HepG2 (cell line): ENCODE measurements at regions not wholly inside any gene's neighbourhood (a gene's known extent, or its start where the extent isn't known, plus 50 kb on each side); places are given as distances from the start of the nearest gene placed in this dataset.

Source experiments
- ATAC-seq: fragments of 200-7000 bp; cut with Tn5 transposase; 3 replicates; pipeline ENCODE4 v1.9.1; 2020; ENCODE audit warnings: mild to moderate bottlenecking, moderate library complexity
- BruUV-seq: library from RNA; stranded (reverse); fragments of 400-500 nt; replicated peaks from 2 replicates; lab custom pipeline; 2021; lab: Mats Ljungman, UMichigan
- CTCF ChIA-PET: fragments of 300-600 bp; formaldehyde crosslinking; extraction: SDS; loops from one replicate; lab custom pipeline; 2021; ENCODE audit warnings: low total read pairs, inconsistent platforms, low intra/inter-chr PET ratio; lab: Yijun Ruan, JAX
- POLR2A ChIA-PET: fragments of 350-600 bp; sonication (Branson Sonifier 250); formaldehyde crosslinking; loops from one replicate; lab custom pipeline; 2020; ENCODE audit warnings: antibody characterized with exemption, inconsistent platforms; lab: Yijun Ruan, JAX
- DNase-seq: peaks from one replicate; pipeline ENCODE4 v3.0.0-alpha.2; 2015; ENCODE audit warnings: low spot score
- FAIRE-seq: peaks from 3 replicates; lab custom pipeline; 2011; peaks lifted over from hg19 to GRCh38; lab: Jason Lieb, UNC
- H2AFZ ChIP-seq: one replicate; pipeline ENCODE4 v1.6.1; 2011; ENCODE audit warnings: low read length, inconsistent platforms
- H3K27ac ChIP-seq: fragments of 300-600 bp; 3 replicates; pipeline ENCODE4 v1.8.0; 2011; ENCODE audit warnings: mixed run types, mild to moderate bottlenecking, mixed read lengths, low read length, inconsistent platforms; ENCODE audit not compliant: insufficient read depth; ENCODE audit errors: extremely low read length
- H3K27me3 ChIP-seq, 2 experiments: fragments of 200-600 bp in 1 of 2; 2 replicates in 1 of 2; 3 replicates in 1 of 2; pipeline versions ENCODE4 v1.6.0 to v1.8.0; 2011; ENCODE audit warnings: low read length in 2 of 2, mild to moderate bottlenecking in 2 of 2, moderate library complexity in 2 of 2, inconsistent platforms in 1 of 2; ENCODE audit not compliant: insufficient read depth in 2 of 2, control insufficient read depth in 1 of 2
- H3K36me3 ChIP-seq, 2 experiments: fragments of 200-600 bp in 1 of 2; replicated peaks in 1 of 2; 2 replicates in 1 of 2; 3 replicates in 1 of 2; pipeline versions ENCODE4 v1.5.1 to v1.8.0; 2011; ENCODE audit warnings: low read length in 2 of 2, inconsistent platforms in 1 of 2; ENCODE audit not compliant: insufficient read depth in 2 of 2, control insufficient read depth in 1 of 2
- H3K4me1 ChIP-seq: 2 replicates; pipeline ENCODE4 v1.5.1; 2012; ENCODE audit warnings: low read length, inconsistent platforms; ENCODE audit not compliant: insufficient read depth
- H3K4me2 ChIP-seq: 2 replicates; pipeline ENCODE4 v1.6.0; 2011; ENCODE audit warnings: low read depth, low read length, inconsistent platforms
- H3K4me3 ChIP-seq, 3 experiments: fragments of 200-600 bp in 1 of 3; sonication (generic), shearing (Covaris generic) in 1 of 3; replicated peaks in 1 of 3; 2 replicates each; pipeline ENCODE4 v1.5.1; 2011 to 2016; ENCODE audit warnings: low read length in 3 of 3, inconsistent platforms in 2 of 3, low read depth in 2 of 3, mild to moderate bottlenecking in 2 of 3, control low read depth in 1 of 3, mixed read lengths in 1 of 3; ENCODE audit not compliant: insufficient read depth in 1 of 3
- H3K79me2 ChIP-seq: one replicate; pipeline ENCODE4 v1.6.1; 2011; ENCODE audit warnings: low read length, inconsistent platforms; ENCODE audit not compliant: insufficient read depth
- H3K9ac ChIP-seq: 2 replicates; pipeline ENCODE4 v1.6.0; 2011; ENCODE audit warnings: mild to moderate bottlenecking, low read depth, low read length, inconsistent platforms; ENCODE audit not compliant: insufficient read depth
- H3K9me3 ChIP-seq: 2 replicates; pipeline ENCODE4 v1.5.1; 2012; ENCODE audit warnings: mild to moderate bottlenecking, low read length
- H4K20me1 ChIP-seq: 2 replicates; pipeline ENCODE4 v1.6.0; 2011; ENCODE audit warnings: inconsistent platforms, mild to moderate bottlenecking, low read length, moderate library complexity; ENCODE audit not compliant: insufficient read depth
- ELF3 ChIP-seq: IDR thresholded peaks from 2 replicates; pipeline ENCODE4 v1.6.1; 2016; ENCODE audit warnings: missing genetic modification reagents, missing compliant biosample characterization
- HOXA3 ChIP-seq: sonication (generic); formaldehyde crosslinking; IDR thresholded peaks from 2 replicates; pipeline ENCODE4 v1.5.0; 2020; ENCODE audit warnings: missing genetic modification reagents
- NFRKB ChIP-seq: fragments of 450-650 bp; IDR thresholded peaks from 2 replicates; pipeline ENCODE4 v1.6.1; 2017
- NRL ChIP-seq: sonication (generic); formaldehyde crosslinking; IDR thresholded peaks from 2 replicates; pipeline ENCODE4 v1.5.0; 2020; ENCODE audit warnings: missing genetic modification reagents, mild to moderate bottlenecking, moderate library complexity, borderline replicate concordance
- RXRB ChIP-seq: IDR thresholded peaks from 2 replicates; pipeline ENCODE4 v1.6.1; 2016; ENCODE audit warnings: borderline replicate concordance, missing genetic modification reagents, missing compliant biosample characterization
- ZBTB1 ChIP-seq: sonication (generic); formaldehyde crosslinking; IDR thresholded peaks from 2 replicates; pipeline ENCODE4 v1.4.0; 2020; ENCODE audit warnings: missing genetic modification reagents, borderline replicate concordance
- ZNF224 ChIP-seq: sonication (generic); formaldehyde crosslinking; IDR thresholded peaks from 2 replicates; pipeline ENCODE4 v1.5.0; 2020; ENCODE audit warnings: mild to moderate bottlenecking, missing genetic modification reagents
- ZNF367 ChIP-seq: sonication (generic); formaldehyde crosslinking; IDR thresholded peaks from 2 replicates; pipeline ENCODE4 v1.4.0; 2020; ENCODE audit warnings: missing genetic modification reagents, borderline replicate concordance
- ZNF383 ChIP-seq: sonication (generic); formaldehyde crosslinking; IDR thresholded peaks from 2 replicates; pipeline ENCODE4 v1.4.0; 2020; ENCODE audit warnings: missing genetic modification reagents, mild to moderate bottlenecking, borderline replicate concordance
- ZNF550 ChIP-seq: sonication (generic); formaldehyde crosslinking; IDR thresholded peaks from 2 replicates; pipeline ENCODE4 v1.4.0; 2020; ENCODE audit warnings: mild to moderate bottlenecking, missing genetic modification reagents, borderline replicate concordance
- ZNF557 ChIP-seq: sonication (generic); formaldehyde crosslinking; IDR thresholded peaks from 2 replicates; pipeline ENCODE4 v1.4.0; 2020; ENCODE audit warnings: missing genetic modification reagents
- ZNF616 ChIP-seq: sonication (generic); formaldehyde crosslinking; IDR thresholded peaks from 2 replicates; pipeline ENCODE4 v1.5.0; 2020; ENCODE audit warnings: low read depth, mild to moderate bottlenecking, missing genetic modification reagents
- ZNF619 ChIP-seq: sonication (generic); formaldehyde crosslinking; IDR thresholded peaks from 2 replicates; pipeline ENCODE4 v1.4.0; 2020; ENCODE audit warnings: mild to moderate bottlenecking, missing genetic modification reagents
- ZSCAN9 ChIP-seq: IDR thresholded peaks from 2 replicates; pipeline ENCODE4 v1.6.1; 2016; ENCODE audit warnings: borderline replicate concordance
- WGBS: methylation state at CpG from one replicate; pipeline ENCODE4 v1.1.6; 2017; ENCODE audit warnings: low lambda C conversion rate; 5-methylcytosine and 5-hydroxymethylcytosine counted together
- in situ Hi-C: cut with HindIII; loops from 2 replicates; pipeline ENCODE4 v1.10.0; 2017; ENCODE audit warnings: low pct_unique_long_range_greater_than_20kb; ENCODE audit not compliant: extremely low pct_ligation_motif_present
- intact Hi-C: fragments of 100-400 bp; cut with micrococcal nuclease; formaldehyde crosslinking; loops from one replicate; pipeline ENCODE4 v1.10.0; 2022; ENCODE audit not compliant: unreplicated experiment
- TF ChIP-seq, protein P1 (sequence below): IDR thresholded peaks from 2 replicates; pipeline ENCODE4 v1.4.0; 2020; ENCODE audit warnings: mild to moderate bottlenecking, missing genetic modification reagents
- TF ChIP-seq, protein P2 (sequence below): sonication (generic); formaldehyde crosslinking; IDR thresholded peaks from 2 replicates; pipeline ENCODE4 v1.4.0; 2020; ENCODE audit warnings: missing genetic modification reagents, borderline replicate concordance
- TF ChIP-seq, protein P3 (sequence below): IDR thresholded peaks from 2 replicates; pipeline ENCODE4 v1.6.1; 2016
- TF ChIP-seq, protein P4 (sequence below): sonication (generic); formaldehyde crosslinking; conservative IDR thresholded peaks from 2 replicates; pipeline ENCODE4 v1.8.0; 2022; ENCODE audit warnings: low read depth, missing genetic modification reagents

GRCh38 chr18:2172881-2173280 lies 398.4 kb downstream of the METTL4 start:
- DNase-seq (no peak), FAIRE-seq (no peak), ATAC-seq (no peak)
- Histone ChIP-seq H3K9ac (no peak overlapping the region), H3K79me2 (no peaks in the 10 kb centered on the region), H3K4me2 (peak overlapping the region; percentile 3; the same call in 1 of the 2 replicates), H3K27ac (no peak overlapping the region), H3K27me3 (no peaks in the 10 kb centered on the region; a peak in 1 of 5 replicates), H3K4me3 (no peak overlapping the region), H3K36me3 (no peaks in the 10 kb centered on the region), H3K9me3 (no peaks in the 10 kb centered on the region), H2AFZ (no peak overlapping the region), H3K4me1 (peaks cover 37% of the 10 kb centered on the region), H4K20me1 (no peaks in the 10 kb centered on the region)
- ChIA-PET CTCF (no interaction called here), POLR2A (no interaction called here)
- in situ Hi-C loops (no loop called here), intact Hi-C loops (no loop called here)
- 71% methylated on average over 2 of the region's 2 CpGs for WGBS
- BruUV-seq, result no TSS peak
- TF ChIP-seq ZNF616 (no peak), ZNF550 (no peak), HOXA3 (CRISPR knock-in tag) (no peak), ZNF224 (no peak), ZSCAN9 (CRISPR knock-in tag) (no peak), ZNF557 (CRISPR knock-in tag) (no peak), ZNF383 (CRISPR knock-in tag) (no peak), ZNF367 (no peak), RXRB (CRISPR knock-in tag) (no peak), ZNF619 (CRISPR knock-in tag) (no peak), ELF3 (CRISPR knock-in tag) (no peak), NRL (CRISPR knock-in tag) (no peak), ZBTB1 (no peak), NFRKB (no peak)
- TF ChIP-seq, protein P1, sequence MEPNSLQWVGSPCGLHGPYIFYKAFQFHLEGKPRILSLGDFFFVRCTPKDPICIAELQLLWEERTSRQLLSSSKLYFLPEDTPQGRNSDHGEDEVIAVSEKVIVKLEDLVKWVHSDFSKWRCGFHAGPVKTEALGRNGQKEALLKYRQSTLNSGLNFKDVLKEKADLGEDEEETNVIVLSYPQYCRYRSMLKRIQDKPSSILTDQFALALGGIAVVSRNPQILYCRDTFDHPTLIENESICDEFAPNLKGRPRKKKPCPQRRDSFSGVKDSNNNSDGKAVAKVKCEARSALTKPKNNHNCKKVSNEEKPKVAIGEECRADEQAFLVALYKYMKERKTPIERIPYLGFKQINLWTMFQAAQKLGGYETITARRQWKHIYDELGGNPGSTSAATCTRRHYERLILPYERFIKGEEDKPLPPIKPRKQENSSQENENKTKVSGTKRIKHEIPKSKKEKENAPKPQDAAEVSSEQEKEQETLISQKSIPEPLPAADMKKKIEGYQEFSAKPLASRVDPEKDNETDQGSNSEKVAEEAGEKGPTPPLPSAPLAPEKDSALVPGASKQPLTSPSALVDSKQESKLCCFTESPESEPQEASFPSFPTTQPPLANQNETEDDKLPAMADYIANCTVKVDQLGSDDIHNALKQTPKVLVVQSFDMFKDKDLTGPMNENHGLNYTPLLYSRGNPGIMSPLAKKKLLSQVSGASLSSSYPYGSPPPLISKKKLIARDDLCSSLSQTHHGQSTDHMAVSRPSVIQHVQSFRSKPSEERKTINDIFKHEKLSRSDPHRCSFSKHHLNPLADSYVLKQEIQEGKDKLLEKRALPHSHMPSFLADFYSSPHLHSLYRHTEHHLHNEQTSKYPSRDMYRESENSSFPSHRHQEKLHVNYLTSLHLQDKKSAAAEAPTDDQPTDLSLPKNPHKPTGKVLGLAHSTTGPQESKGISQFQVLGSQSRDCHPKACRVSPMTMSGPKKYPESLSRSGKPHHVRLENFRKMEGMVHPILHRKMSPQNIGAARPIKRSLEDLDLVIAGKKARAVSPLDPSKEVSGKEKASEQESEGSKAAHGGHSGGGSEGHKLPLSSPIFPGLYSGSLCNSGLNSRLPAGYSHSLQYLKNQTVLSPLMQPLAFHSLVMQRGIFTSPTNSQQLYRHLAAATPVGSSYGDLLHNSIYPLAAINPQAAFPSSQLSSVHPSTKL (CRISPR knock-in tag), result no peak
- TF ChIP-seq, protein P2, sequence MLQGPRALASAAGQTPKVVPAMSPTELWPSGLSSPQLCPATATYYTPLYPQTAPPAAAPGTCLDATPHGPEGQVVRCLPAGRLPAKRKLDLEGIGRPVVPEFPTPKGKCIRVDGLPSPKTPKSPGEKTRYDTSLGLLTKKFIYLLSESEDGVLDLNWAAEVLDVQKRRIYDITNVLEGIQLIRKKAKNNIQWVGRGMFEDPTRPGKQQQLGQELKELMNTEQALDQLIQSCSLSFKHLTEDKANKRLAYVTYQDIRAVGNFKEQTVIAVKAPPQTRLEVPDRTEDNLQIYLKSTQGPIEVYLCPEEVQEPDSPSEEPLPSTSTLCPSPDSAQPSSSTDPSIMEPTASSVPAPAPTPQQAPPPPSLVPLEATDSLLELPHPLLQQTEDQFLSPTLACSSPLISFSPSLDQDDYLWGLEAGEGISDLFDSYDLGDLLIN (CRISPR knock-in tag), result no peak
- TF ChIP-seq, protein P3, sequence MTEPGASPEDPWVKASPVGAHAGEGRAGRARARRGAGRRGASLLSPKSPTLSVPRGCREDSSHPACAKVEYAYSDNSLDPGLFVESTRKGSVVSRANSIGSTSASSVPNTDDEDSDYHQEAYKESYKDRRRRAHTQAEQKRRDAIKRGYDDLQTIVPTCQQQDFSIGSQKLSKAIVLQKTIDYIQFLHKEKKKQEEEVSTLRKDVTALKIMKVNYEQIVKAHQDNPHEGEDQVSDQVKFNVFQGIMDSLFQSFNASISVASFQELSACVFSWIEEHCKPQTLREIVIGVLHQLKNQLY (CRISPR knock-in tag), result no peak
- TF ChIP-seq, protein P4, sequence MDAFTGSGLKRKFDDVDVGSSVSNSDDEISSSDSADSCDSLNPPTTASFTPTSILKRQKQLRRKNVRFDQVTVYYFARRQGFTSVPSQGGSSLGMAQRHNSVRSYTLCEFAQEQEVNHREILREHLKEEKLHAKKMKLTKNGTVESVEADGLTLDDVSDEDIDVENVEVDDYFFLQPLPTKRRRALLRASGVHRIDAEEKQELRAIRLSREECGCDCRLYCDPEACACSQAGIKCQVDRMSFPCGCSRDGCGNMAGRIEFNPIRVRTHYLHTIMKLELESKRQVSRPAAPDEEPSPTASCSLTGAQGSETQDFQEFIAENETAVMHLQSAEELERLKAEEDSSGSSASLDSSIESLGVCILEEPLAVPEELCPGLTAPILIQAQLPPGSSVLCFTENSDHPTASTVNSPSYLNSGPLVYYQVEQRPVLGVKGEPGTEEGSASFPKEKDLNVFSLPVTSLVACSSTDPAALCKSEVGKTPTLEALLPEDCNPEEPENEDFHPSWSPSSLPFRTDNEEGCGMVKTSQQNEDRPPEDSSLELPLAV (CRISPR knock-in tag), result no peak
- TF ChIP-seq, all 625 proteins: peak for 0
